ENCODE measurements at regions not wholly inside any gene's neighbourhood (a gene's known extent, or its start where the extent isn't known, plus 50 kb on each side); places are given as distances from the start of the nearest gene placed in this dataset.

DNA sequence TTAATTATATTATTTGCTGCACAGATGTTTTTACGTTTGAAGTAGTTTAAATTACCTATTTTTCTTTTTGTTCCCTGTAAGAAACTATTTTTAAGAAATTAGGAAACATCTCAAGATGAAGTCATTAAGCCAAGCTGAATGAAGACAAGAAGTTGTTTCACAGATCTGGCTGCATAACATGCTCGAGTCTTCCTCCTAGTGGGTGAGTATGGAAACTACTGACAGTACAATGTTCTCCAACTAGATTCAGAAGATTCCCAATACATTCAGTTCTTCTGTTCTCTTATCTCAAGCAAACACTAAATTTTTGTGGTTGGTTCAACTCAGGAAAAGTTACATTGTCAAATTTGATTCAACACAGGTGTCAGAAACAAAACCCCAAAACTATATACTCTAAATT lies 256.8 kb upstream of the VCX start:
- no peak for TF ChIP-seq EZH2 (IDR thresholded peaks at IDR 0.05; ENCODE audit: borderline replicate concordance, low read length)
- TF ChIP-seq, protein P1, sequence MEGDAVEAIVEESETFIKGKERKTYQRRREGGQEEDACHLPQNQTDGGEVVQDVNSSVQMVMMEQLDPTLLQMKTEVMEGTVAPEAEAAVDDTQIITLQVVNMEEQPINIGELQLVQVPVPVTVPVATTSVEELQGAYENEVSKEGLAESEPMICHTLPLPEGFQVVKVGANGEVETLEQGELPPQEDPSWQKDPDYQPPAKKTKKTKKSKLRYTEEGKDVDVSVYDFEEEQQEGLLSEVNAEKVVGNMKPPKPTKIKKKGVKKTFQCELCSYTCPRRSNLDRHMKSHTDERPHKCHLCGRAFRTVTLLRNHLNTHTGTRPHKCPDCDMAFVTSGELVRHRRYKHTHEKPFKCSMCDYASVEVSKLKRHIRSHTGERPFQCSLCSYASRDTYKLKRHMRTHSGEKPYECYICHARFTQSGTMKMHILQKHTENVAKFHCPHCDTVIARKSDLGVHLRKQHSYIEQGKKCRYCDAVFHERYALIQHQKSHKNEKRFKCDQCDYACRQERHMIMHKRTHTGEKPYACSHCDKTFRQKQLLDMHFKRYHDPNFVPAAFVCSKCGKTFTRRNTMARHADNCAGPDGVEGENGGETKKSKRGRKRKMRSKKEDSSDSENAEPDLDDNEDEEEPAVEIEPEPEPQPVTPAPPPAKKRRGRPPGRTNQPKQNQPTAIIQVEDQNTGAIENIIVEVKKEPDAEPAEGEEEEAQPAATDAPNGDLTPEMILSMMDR (conservative IDR thresholded peaks at IDR 0.05 in 1 of 2, IDR thresholded peaks at IDR 0.05 in 1 of 2; ENCODE audit: extremely low read depth in 1 of 2, insufficient read depth in 1 of 2, low read depth in 1 of 2, low read length in 2 of 2): peak; percentile 57 to 71
